ENCODE measurements at regions not wholly inside any gene's neighbourhood (a gene's known extent, or its start where the extent isn't known, plus 50 kb on each side); places are given as distances from the start of the nearest gene placed in this dataset.

GRCh38 chr10:33416691-33417090, 82.2 kb upstream of the NRP1 start:
- TF ChIP-seq, protein P1, sequence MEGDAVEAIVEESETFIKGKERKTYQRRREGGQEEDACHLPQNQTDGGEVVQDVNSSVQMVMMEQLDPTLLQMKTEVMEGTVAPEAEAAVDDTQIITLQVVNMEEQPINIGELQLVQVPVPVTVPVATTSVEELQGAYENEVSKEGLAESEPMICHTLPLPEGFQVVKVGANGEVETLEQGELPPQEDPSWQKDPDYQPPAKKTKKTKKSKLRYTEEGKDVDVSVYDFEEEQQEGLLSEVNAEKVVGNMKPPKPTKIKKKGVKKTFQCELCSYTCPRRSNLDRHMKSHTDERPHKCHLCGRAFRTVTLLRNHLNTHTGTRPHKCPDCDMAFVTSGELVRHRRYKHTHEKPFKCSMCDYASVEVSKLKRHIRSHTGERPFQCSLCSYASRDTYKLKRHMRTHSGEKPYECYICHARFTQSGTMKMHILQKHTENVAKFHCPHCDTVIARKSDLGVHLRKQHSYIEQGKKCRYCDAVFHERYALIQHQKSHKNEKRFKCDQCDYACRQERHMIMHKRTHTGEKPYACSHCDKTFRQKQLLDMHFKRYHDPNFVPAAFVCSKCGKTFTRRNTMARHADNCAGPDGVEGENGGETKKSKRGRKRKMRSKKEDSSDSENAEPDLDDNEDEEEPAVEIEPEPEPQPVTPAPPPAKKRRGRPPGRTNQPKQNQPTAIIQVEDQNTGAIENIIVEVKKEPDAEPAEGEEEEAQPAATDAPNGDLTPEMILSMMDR (IDR thresholded peaks at IDR 0.05) = no peak
- TF ChIP-seq POLR2AphosphoS5 (IDR thresholded peaks at IDR 0.05) = no peak
